22Rv1 (cell line): ENCODE measurements at regions not wholly inside any gene's neighbourhood (a gene's known extent, or its start where the extent isn't known, plus 50 kb on each side); places are given as distances from the start of the nearest gene placed in this dataset.

ENCODE experiments used
- CTCF ChIP-seq: fragments of 450-650 bp; IDR thresholded peaks from 2 replicates; pipeline ENCODE4 v1.5.1; 2017; ENCODE audit warnings: mild to moderate bottlenecking
- ZFX ChIP-seq: fragments of 450-650 bp; IDR thresholded peaks from 2 replicates; pipeline ENCODE4 v1.6.1; 2017; ENCODE audit warnings: antibody characterized with exemption, borderline replicate concordance

GRCh38 chr2:3039188-3040065 is 338.2 kb downstream of the EIPR1 start:
- TF ChIP-seq CTCF (no peak), ZFX (no peak)
